Esophagus squamous epithelium (tissue), 4 donors: ENCODE measurements at regions not wholly inside any gene's neighbourhood (a gene's known extent, or its start where the extent isn't known, plus 50 kb on each side); places are given as distances from the start of the nearest gene placed in this dataset.

Source experiments
- CTCF ChIP-seq, 6 experiments: fragments of 450-650 bp in 4 of 6; fragments of 200-600 bp in 2 of 6; sonication (generic) in 2 of 6; IDR thresholded peaks; one replicate each; pipeline ENCODE4 v1.5.1; 2016 to 2019; ENCODE audit warnings: antibody characterized with exemption in 6 of 6, mild to moderate bottlenecking in 4 of 6, moderate library complexity in 4 of 6
- POLR2A ChIP-seq, 4 donors: fragments of 450-650 bp; IDR thresholded peaks; one replicate each; pipeline ENCODE4 v1.6.1; 2017; ENCODE audit warnings: antibody characterized with exemption in 4 of 4, mild to moderate bottlenecking in 4 of 4, moderate library complexity in 3 of 4

GRCh38 chrX:131613260-131613659 is 69.4 kb downstream of the OR13H1 start:
- no peak for TF ChIP-seq CTCF (IDR thresholded peaks at IDR 0.05)
- TF ChIP-seq POLR2A (IDR thresholded peaks at IDR 0.05): no peak
